SK-N-MC (cell line): ENCODE measurements at regions not wholly inside any gene's neighbourhood (a gene's known extent, or its start where the extent isn't known, plus 50 kb on each side); places are given as distances from the start of the nearest gene placed in this dataset.

Source experiments
- EZH2 ChIP-seq: fragments of 200-600 bp; sonication (generic); IDR thresholded peaks from one replicate; pipeline ENCODE4 v1.6.1; 2017; ENCODE audit warnings: antibody characterized with exemption
- POLR2AphosphoS5 ChIP-seq: IDR thresholded peaks from 2 replicates; pipeline ENCODE4 v1.6.1; 2012; ENCODE audit warnings: mild to moderate bottlenecking, low read depth, low read length, borderline replicate concordance

GRCh38 chr10:33556620-33557019, 222.2 kb upstream of the NRP1 start:
- no peak for TF ChIP-seq EZH2
- no peak for TF ChIP-seq POLR2AphosphoS5
